ENCODE measurements at regions not wholly inside any gene's neighbourhood (a gene's known extent, or its start where the extent isn't known, plus 50 kb on each side); places are given as distances from the start of the nearest gene placed in this dataset.

DNA sequence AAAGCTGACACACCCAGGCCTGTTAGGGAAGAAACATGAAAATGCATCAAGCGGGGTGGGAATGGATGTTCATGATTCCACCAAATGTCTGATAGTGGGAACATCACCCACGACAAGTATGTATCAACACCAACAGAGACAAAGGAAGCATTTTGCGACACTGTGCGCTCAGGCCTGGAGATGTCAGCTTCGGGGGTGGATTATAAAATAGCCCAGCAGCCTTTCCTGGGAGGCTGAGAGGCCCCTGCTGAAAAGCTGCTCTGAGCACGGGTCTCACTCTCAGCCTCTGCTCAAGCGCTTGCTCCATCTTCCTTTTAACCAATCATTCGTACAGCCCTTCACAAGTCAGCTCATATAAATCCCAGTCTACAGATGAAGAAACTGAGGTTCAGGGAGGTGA lies 213.5 kb downstream of the BCL11B start:
- in situ Hi-C loops (cut with HindIII; ENCODE audit: low sequenced_read_pairs) = no loop called here

DNA sequence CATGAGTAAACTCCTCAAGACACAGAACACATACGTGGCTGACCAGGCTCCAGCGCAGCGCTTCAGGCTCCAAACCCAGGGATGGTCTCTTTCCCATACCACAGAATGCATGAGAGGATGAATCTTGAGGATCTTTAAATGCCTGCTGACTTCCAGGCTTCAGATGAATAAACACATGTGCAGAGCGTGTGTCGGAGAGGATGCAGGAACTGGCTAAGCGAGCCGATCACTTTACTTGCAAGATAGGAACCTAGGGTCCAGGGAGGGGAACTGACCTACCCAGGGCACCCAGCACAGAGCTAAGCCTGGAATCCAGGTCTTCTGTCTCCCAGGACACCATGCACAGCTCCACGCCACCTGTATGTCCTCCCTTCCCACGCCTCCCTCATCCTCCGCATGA lies 209.8 kb downstream of the BCL11B start:
- in situ Hi-C loops (cut with HindIII; ENCODE audit: low sequenced_read_pairs) = no loop called here

DNA sequence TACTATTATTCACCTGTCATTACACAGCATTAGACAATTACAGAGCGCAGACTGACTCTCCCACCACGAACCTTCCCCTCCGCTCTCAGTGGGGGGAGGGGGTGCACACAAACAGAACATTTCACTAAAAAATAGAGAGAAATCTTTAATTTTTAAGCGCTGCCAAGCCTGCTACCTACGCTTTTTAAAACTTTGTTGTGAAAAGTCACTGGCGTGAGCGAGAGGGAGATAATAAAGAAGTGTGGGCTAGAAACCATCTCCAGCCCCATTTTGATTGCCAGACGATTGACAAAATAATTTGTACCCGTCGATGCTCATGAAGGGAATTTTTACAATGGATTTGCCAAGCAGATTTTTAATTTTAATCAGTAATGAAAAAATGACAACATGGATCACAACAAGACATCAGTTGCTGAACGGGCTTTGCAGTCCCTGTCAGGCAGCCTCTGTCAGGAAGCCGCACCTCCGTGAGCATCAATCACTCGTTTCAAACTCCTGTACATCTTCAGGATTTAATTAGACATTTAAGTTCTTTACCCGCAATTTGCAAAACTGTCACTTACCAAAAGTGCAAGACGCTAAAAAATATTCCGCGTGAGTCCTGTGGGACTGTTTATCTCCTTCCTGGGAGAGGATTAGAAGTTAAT lies 209.1 kb downstream of the BCL11B start:
- in situ Hi-C loops (cut with HindIII; ENCODE audit: low sequenced_read_pairs) = no loop called here

GRCh38 chr14:99063620-99064225 lies 208.3 kb downstream of the BCL11B start:
- in situ Hi-C loops (cut with HindIII; ENCODE audit: low sequenced_read_pairs) = no loop called here

DNA sequence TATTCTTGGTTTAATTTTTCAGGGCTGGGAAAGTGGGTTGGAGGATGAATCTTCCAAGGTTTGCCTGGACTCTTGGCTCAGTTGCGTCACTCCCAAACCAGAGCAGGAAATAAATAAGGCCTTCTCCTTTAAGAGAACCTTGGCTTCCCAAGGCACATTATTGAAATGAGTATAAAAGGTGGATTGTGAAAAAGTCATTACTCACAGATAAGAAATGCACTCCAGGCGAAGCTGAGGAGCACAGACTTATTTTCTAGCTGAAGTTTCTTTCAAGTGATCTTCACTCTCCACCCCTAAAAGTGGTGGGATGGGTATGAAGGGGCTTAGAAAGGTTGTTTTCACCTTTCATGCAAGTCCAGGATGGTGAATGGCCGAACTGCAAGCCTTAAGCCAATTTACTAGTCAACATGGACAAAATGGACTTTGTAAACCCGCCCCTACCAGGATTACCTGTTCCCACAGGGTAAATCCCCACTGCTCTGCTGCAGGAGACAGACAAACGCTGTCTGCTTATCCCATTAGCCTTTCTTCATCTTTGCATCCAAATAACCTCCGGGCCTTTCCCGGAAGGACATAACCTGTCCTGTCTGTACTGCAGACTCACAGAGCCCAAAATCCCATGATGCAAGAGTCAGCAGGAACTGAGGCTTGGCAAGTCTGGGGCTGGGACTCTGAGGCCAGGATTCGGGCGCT lies 207.6 kb downstream of the BCL11B start:
- in situ Hi-C loops (cut with HindIII; ENCODE audit: low sequenced_read_pairs) = no loop called here

DNA sequence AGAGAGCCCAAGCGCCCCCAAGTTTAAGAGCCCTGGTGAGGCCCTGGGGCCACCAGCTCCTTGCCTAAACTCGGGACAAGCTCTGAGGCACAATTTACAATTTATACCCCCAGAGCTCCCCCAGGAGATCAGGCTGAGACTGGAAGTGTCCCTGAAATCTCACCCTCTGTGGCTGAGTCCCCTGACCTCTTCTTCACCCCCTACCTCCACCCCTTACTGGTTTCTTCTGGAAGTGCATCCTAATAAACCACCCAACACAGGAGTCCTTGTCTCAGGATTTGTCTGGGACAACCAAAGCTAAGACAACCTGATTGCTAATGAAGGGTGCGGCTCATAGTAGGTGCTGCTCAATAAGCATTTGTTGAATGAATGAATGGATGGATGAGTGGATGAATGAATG lies 206.4 kb downstream of the BCL11B start:
- in situ Hi-C loops (cut with HindIII; ENCODE audit: low sequenced_read_pairs) = no loop called here

GRCh38 chr14:99066378-99066777 lies 205.6 kb downstream of the BCL11B start:
- in situ Hi-C loops (cut with HindIII; ENCODE audit: low sequenced_read_pairs) = no loop called here

DNA sequence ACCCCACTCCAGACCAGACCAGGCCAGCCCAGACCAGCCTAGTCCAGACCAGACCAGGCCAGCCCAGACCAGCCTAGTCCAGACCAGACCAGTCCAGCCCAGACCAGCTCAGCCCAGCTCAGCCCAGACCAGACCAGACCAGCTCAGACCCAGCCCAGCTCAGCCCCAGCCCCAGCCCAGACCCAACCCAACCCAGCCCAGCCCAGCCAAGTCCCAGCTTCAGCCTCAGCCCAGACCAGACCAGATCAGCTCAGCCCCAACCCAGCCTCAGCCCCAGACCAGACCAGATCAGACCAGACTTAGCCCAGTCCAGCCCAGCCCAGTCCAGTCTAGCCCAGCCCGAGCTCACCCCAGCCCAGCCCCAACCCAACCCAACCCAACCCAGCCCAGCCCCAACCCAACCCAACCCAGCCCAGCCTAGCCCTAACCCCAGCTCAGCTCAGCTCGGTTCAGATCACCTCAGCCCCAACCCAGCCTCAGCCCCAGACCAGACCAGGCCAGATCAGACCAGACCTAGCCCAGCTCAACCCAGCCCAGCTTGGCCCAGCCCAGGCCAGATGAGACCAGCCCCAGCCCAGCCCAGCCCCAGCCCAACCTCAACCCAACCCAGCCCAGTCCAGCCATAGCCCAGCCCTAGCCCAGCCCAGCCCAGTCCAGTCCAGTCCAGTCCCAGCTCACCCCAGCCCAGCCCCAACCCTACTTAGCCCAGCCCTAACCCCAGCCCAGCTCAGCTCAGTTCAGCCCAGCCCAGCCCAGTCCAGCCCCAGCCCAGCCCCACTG lies 204.7 kb downstream of the BCL11B start:
- in situ Hi-C loops (cut with HindIII; ENCODE audit: low sequenced_read_pairs) = no loop called here

- in situ Hi-C loops (cut with HindIII; ENCODE audit: low sequenced_read_pairs) = no loop called here
These were observed 204.1 kb downstream of the BCL11B start for GRCh38 chr14:99067927-99068326.

DNA sequence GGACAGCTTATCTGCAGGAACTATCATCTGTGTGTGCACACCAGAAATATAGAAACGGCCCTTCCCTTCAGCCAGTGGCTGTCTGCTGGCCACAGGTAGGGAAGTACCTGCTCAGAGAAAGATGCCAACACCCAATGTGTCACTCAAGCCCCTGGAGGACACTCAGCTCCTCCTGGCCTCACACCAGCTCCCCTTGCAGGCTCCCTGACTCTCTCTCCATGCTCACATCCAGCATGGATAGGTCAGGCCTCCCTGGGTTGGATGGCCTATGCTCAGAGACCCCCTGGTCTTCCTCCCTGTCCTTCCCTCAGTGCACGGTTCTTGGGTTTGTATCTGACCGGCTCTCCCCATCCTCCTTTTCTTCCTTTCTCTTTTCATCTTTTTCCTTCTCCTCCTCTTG lies 202.1 kb downstream of the BCL11B start:
- in situ Hi-C loops (cut with HindIII; ENCODE audit: low sequenced_read_pairs) = no loop called here

DNA sequence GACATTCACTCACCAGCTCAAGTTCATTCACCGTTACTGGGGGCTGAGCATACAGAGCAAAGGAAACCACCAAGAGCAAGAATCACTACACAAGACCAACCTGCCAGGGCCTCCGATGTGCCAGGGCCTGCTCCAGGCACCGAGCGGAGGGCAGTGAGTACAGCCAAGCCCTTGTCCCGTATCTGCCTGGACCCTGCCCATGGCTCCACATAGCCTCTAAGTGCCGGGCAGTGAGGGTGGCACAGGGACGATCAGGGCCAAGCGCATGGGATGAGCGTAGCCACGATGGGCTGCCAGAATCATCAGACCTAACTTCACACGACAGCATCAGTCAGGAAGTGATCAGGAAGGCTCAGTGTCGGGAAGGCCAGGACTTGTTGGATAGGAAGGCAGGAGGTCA lies 199.6 kb downstream of the BCL11B start:
- in situ Hi-C loops (cut with HindIII; ENCODE audit: low sequenced_read_pairs) = no loop called here

- in situ Hi-C loops (cut with HindIII; ENCODE audit: low sequenced_read_pairs) = no loop called here
These were observed 199.0 kb downstream of the BCL11B start for GRCh38 chr14:99072956-99073355.

DNA sequence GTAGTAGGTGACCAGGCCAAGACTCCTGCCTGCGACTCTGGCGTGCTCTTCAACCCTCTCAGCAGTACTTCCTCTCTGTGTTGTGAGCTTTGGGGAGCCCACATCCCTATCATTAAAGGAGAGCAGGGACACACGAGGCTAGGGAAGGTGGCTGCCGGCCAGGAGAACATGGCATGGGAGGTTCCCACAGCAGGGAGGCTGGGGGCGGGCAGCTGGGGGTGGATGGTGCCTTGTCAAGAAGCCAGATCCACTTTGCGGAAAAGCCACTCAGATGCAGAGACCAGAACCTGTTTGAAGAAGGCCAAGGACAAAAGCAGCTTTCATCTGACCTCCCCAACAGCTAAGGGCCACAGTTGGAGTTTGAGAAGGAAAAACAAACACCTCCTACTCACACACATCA lies 198.6 kb downstream of the BCL11B start:
- in situ Hi-C loops (cut with HindIII; ENCODE audit: low sequenced_read_pairs) = no loop called here

- in situ Hi-C loops (cut with HindIII; ENCODE audit: low sequenced_read_pairs) = no loop called here
These were observed 196.9 kb downstream of the BCL11B start for GRCh38 chr14:99075061-99075460.

GRCh38 chr14:99075771-99076375 lies 196.1 kb downstream of the BCL11B start:
- in situ Hi-C loops (cut with HindIII; ENCODE audit: low sequenced_read_pairs) = no loop called here

- in situ Hi-C loops (cut with HindIII; ENCODE audit: low sequenced_read_pairs) = no loop called here
These were observed 194.7 kb downstream of the BCL11B start for GRCh38 chr14:99077076-99077843.

GRCh38 chr14:99077844-99078236 lies 194.2 kb downstream of the BCL11B start:
- in situ Hi-C loops (cut with HindIII; ENCODE audit: low sequenced_read_pairs) = no loop called here

DNA sequence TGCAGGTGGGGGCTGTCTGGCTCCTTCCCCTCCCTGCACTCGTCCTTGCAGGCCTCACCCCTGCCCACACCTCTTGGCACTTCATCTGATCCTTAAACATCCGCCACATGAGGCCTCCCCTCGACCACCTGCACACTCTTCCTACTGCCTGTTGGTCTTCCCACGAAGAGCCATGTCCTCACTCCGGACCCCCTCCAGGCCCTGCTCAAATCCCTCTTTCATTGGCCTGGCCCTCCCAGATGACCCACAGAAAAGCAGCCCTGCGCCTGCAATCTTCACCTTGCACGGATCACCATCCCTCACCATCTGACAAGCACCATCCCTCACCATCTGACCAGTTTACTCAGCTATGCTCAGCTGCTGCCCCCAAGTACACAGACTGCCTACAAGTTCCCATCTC lies 193.6 kb downstream of the BCL11B start:
- in situ Hi-C loops (cut with HindIII; ENCODE audit: low sequenced_read_pairs) = no loop called here

- in situ Hi-C loops (cut with HindIII; ENCODE audit: low sequenced_read_pairs) = no loop called here
These were observed 192.8 kb downstream of the BCL11B start for GRCh38 chr14:99079061-99079727.

GRCh38 chr14:99080306-99080705 lies 191.7 kb downstream of the BCL11B start:
- in situ Hi-C loops (cut with HindIII; ENCODE audit: low sequenced_read_pairs) = no loop called here
